ENCODE measurements at regions not wholly inside any gene's neighbourhood (a gene's known extent, or its start where the extent isn't known, plus 50 kb on each side); places are given as distances from the start of the nearest gene placed in this dataset.

- no peak for DNase-seq
These were observed 71.8 kb downstream of the C4orf33 start for GRCh38 chr4:129167640-129168260.

GRCh38 chr4:129172181-129172580 is 76.2 kb downstream of the C4orf33 start:
- no peak for DNase-seq

- no peak for DNase-seq
These were observed 80.9 kb downstream of the C4orf33 start for GRCh38 chr4:129176864-129177263.

- no peak for DNase-seq
These were observed 83.3 kb downstream of the C4orf33 start for GRCh38 chr4:129179276-129179675.

- no peak for DNase-seq
These were observed 93.7 kb downstream of the C4orf33 start for GRCh38 chr4:129189630-129190029.

- no peak for DNase-seq
These were observed 97.6 kb downstream of the C4orf33 start for GRCh38 chr4:129193357-129194100.

GRCh38 chr4:129208481-129208880 is 112.5 kb downstream of the C4orf33 start:
- no peak for DNase-seq

- no peak for DNase-seq
These were observed 117.7 kb downstream of the C4orf33 start for GRCh38 chr4:129213692-129214091.

- peak; percentile 41 for DNase-seq
These were observed 122.4 kb downstream of the C4orf33 start for GRCh38 chr4:129218360-129218759.

- no peak for DNase-seq
These were observed 122.9 kb downstream of the C4orf33 start for GRCh38 chr4:129218897-129219296.

- no peak for DNase-seq
These were observed 124.3 kb downstream of the C4orf33 start for GRCh38 chr4:129220254-129220653.

- DNase-seq, result no peak
These were observed 128.0 kb downstream of the C4orf33 start for GRCh38 chr4:129223945-129224344.

GRCh38 chr4:129230846-129231245 is 134.9 kb downstream of the C4orf33 start:
- DNase-seq, result no peak

GRCh38 chr4:129231945-129232588 is 136.1 kb downstream of the C4orf33 start:
- no peak for DNase-seq

GRCh38 chr4:129232589-129233337 is 136.8 kb downstream of the C4orf33 start:
- DNase-seq, result peak; percentile 51

- peak; percentile 82 for DNase-seq
These were observed 137.7 kb downstream of the C4orf33 start for GRCh38 chr4:129233691-129234090.

- DNase-seq, result no peak
These were observed 140.4 kb downstream of the C4orf33 start for GRCh38 chr4:129236351-129236750.

- DNase-seq, result no peak
These were observed 143.1 kb downstream of the C4orf33 start for GRCh38 chr4:129239088-129239487.

GRCh38 chr4:129240816-129241215 is 144.9 kb downstream of the C4orf33 start:
- DNase-seq, result no peak

GRCh38 chr4:129246145-129246544 is 150.2 kb downstream of the C4orf33 start:
- no peak for DNase-seq

GRCh38 chr4:129246910-129247461 is 151.0 kb downstream of the C4orf33 start:
- peak; percentile 95 for DNase-seq

- no peak for DNase-seq
These were observed 152.7 kb downstream of the C4orf33 start for GRCh38 chr4:129248621-129249020.

GRCh38 chr4:129254126-129254525 is 158.2 kb downstream of the C4orf33 start:
- DNase-seq, result no peak

All from NCI-H1417 treated with DMSO at 0.1 percent for 48 hours (cell line).